Endodermal cell (in vitro differentiated cells): ENCODE measurements at regions not wholly inside any gene's neighbourhood (a gene's known extent, or its start where the extent isn't known, plus 50 kb on each side); places are given as distances from the start of the nearest gene placed in this dataset.

Experiments used
- DNase-seq: peaks from one replicate; pipeline ENCODE4 v3.0.0-alpha.2; 2017
- H3K27ac ChIP-seq: 2 replicates; pipeline ENCODE4 v1.5.1; 2013; ENCODE audit warnings: mild to moderate bottlenecking, low read depth, low read length, moderate library complexity
- H3K27me3 ChIP-seq: 2 replicates; pipeline ENCODE4 v1.6.1; 2013; ENCODE audit warnings: mild to moderate bottlenecking, low read length, moderate library complexity; ENCODE audit not compliant: insufficient read depth, control insufficient read depth, poor library complexity, severe bottlenecking
- H3K36me3 ChIP-seq: 2 replicates; pipeline ENCODE4 v1.7.0; 2013; ENCODE audit warnings: mild to moderate bottlenecking, low read length, moderate library complexity; ENCODE audit not compliant: control insufficient read depth, insufficient read depth
- H3K4me1 ChIP-seq: one replicate; pipeline ENCODE4 v1.7.0; 2013; ENCODE audit warnings: low read length; ENCODE audit not compliant: control insufficient read depth, insufficient read depth
- H3K4me3 ChIP-seq: 2 replicates; pipeline ENCODE4 v1.5.1; 2013; ENCODE audit warnings: mild to moderate bottlenecking, low read length, moderate library complexity
- H3K9ac ChIP-seq: 2 replicates; pipeline ENCODE4 v1.6.1; 2013; ENCODE audit warnings: mild to moderate bottlenecking, low read length, moderate library complexity; ENCODE audit not compliant: poor library complexity, severe bottlenecking; ENCODE audit errors: extremely low read depth
- H3K9me3 ChIP-seq: 2 replicates; pipeline ENCODE4 v1.6.1; 2013; ENCODE audit warnings: mild to moderate bottlenecking, low read length, moderate library complexity; ENCODE audit not compliant: control insufficient read depth
- H3K27ac Mint-ChIP-seq: 2 replicates; pipeline ENCODE4 v1.8.0; 2020; ENCODE audit warnings: mixed read lengths
- H3K27me3 Mint-ChIP-seq: 2 replicates; pipeline ENCODE4 v1.8.0; 2021; ENCODE audit warnings: mild to moderate bottlenecking, mixed read lengths; ENCODE audit not compliant: insufficient read depth
- H3K36me3 Mint-ChIP-seq: 2 replicates; pipeline ENCODE4 v1.8.0; 2020; ENCODE audit warnings: low read depth, mixed read lengths
- H3K4me1 Mint-ChIP-seq: 2 replicates; pipeline ENCODE4 v1.8.0; 2020; ENCODE audit warnings: mixed read lengths
- H3K4me3 Mint-ChIP-seq: 2 replicates; pipeline ENCODE4 v1.8.0; 2020; ENCODE audit warnings: mild to moderate bottlenecking, moderate library complexity, mixed read lengths
- H3K9me3 Mint-ChIP-seq: 2 replicates; pipeline ENCODE4 v1.8.0; 2020; ENCODE audit warnings: mild to moderate bottlenecking, mixed read lengths
- WGBS, 2 experiments: methylation state at CpG; one replicate each; pipeline versions ENCODE4 v1.1.5 to v1.1.7; 2013; ENCODE audit warnings: missing lambda C conversion rate in 2 of 2, mixed read lengths in 1 of 2; ENCODE audit not compliant: insufficient coverage in 1 of 2, insufficient read length in 1 of 2; 5-methylcytosine and 5-hydroxymethylcytosine counted together
- TF ChIP-seq, protein P1 (sequence below): fragments of 200-600 bp; sonication (generic); conservative IDR thresholded peaks from 2 replicates; pipeline ENCODE4 v1.5.0; 2021; ENCODE audit warnings: antibody characterized with exemption, mild to moderate bottlenecking

DNA sequence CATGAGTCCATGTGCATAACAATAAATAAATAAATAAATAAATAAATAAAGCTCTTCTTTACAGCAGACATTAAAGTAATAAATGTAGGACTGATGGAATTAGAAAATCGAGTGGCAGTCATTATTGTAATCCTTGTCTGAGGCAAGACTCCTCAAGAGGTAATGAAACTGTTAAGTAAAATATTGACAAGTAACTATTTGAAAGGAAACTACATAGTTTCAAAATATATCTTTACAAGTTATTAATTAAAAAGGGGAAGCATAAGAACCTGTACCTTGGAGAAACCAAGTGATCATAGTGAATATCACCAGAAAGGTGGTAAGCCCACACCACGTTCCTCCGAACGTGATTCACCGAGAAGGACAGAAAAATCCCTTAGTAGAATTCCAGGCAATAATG lies 285.6 kb upstream of the SORCS1 start:
- H3K9me3 Mint-ChIP-seq, result no peaks in the 10 kb centered on the region
- Histone ChIP-seq H3K27me3 (no peaks in the 10 kb centered on the region), H3K4me1 (no peaks in the 10 kb centered on the region), H3K27ac (no peak overlapping the region), H3K9me3 (no peaks in the 10 kb centered on the region), H3K36me3 (no peaks in the 10 kb centered on the region), H3K9ac (no peak overlapping the region), H3K4me3 (no peak overlapping the region)
- WGBS, 2 experiments, result 96 to 100% methylated on average over 1 to 5 of the region's 5 CpGs
- no peaks in the 10 kb centered on the region for H3K27me3 Mint-ChIP-seq
- no peaks in the 10 kb centered on the region for H3K4me1 Mint-ChIP-seq
- H3K27ac Mint-ChIP-seq, result no peak overlapping the region
- H3K4me3 Mint-ChIP-seq, result no peak overlapping the region
- no peaks in the 10 kb centered on the region for H3K36me3 Mint-ChIP-seq
- DNase-seq, result no peak
- TF ChIP-seq, protein P1, sequence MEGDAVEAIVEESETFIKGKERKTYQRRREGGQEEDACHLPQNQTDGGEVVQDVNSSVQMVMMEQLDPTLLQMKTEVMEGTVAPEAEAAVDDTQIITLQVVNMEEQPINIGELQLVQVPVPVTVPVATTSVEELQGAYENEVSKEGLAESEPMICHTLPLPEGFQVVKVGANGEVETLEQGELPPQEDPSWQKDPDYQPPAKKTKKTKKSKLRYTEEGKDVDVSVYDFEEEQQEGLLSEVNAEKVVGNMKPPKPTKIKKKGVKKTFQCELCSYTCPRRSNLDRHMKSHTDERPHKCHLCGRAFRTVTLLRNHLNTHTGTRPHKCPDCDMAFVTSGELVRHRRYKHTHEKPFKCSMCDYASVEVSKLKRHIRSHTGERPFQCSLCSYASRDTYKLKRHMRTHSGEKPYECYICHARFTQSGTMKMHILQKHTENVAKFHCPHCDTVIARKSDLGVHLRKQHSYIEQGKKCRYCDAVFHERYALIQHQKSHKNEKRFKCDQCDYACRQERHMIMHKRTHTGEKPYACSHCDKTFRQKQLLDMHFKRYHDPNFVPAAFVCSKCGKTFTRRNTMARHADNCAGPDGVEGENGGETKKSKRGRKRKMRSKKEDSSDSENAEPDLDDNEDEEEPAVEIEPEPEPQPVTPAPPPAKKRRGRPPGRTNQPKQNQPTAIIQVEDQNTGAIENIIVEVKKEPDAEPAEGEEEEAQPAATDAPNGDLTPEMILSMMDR, result no peak

DNA sequence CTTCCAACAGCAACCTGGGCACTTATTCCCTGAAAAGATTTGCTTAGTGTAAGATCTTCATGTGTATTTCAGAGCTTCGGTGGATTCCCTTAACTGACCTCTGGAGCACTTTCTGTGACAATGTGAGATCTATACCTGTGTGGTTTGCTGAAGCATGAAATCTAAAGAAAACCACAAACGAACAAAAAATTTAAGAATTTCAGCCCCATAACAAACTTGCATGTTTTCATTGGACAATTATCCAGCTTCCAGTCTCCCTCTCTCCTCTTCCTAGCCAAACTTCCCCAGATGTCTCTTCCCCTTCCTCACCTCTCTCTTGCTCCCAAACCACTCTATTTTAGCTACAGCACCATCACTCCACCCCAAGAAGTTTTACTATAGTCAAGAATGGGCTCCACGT lies 279.9 kb upstream of the SORCS1 start:
- H3K4me3 Mint-ChIP-seq, result no peak overlapping the region

DNA sequence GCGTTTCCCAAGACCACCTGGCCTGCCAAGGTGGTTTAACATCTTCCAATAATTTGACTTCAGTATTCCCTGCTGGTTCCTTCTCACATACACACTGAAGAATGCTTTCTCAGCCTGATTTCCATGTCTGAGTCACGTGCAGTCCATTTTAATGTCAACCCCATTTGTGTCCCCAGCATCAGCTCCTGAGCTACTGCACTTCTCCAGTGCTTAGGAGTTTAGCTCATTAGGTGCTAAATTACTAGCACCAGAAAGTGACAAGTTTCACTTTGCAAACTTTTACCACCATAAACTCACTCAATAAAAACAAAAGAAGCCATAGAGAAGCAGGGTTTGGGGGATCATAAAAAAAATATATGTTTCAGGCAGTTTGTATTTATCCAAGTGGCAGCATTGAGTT lies 279.3 kb upstream of the SORCS1 start:
- TF ChIP-seq, protein P1, result no peak
- H3K9me3 ChIP-seq, result peaks cover 5% of the 10 kb centered on the region
- H3K36me3 Mint-ChIP-seq, result no peaks in the 10 kb centered on the region

More for the DNA sequence above, 279.9 kb upstream of the SORCS1 start:
- H3K4me3 ChIP-seq, result no peak overlapping the region
- H3K27ac ChIP-seq, result no peak overlapping the region
- no peak overlapping the region for H3K9ac ChIP-seq
- TF ChIP-seq, protein P1, result no peak
- Mint-ChIP-seq H3K36me3 (no peaks in the 10 kb centered on the region), H3K27me3 (no peaks in the 10 kb centered on the region), H3K27ac (no peak overlapping the region), H3K4me1 (no peaks in the 10 kb centered on the region), H3K9me3 (no peaks in the 10 kb centered on the region)
- WGBS, 2 experiments, result 91 to 100% methylated on average over 3 of the region's 3 CpGs
- H3K27me3 ChIP-seq, result no peaks in the 10 kb centered on the region
- no peak for DNase-seq
- no peaks in the 10 kb centered on the region for H3K4me1 ChIP-seq
- H3K36me3 ChIP-seq, result peaks cover 21% of the 10 kb centered on the region
- peaks cover 3% of the 10 kb centered on the region for H3K9me3 ChIP-seq

More for the DNA sequence above, 279.3 kb upstream of the SORCS1 start:
- no peak overlapping the region for H3K4me3 Mint-ChIP-seq
- Histone ChIP-seq H3K9ac (no peak overlapping the region), H3K4me1 (no peaks in the 10 kb centered on the region), H3K4me3 (no peak overlapping the region), H3K27ac (no peak overlapping the region), H3K36me3 (peaks cover 25% of the 10 kb centered on the region), H3K27me3 (no peaks in the 10 kb centered on the region)
- H3K27me3 Mint-ChIP-seq, result no peaks in the 10 kb centered on the region
- H3K27ac Mint-ChIP-seq, result no peak overlapping the region
- DNase-seq, result no peak
- H3K9me3 Mint-ChIP-seq, result no peaks in the 10 kb centered on the region
- WGBS, 2 experiments, result 40 to 93% methylated on average over 1 to 2 of the region's 2 CpGs
- no peaks in the 10 kb centered on the region for H3K4me1 Mint-ChIP-seq
